OCI-LY1 (cell line): ENCODE measurements at regions not wholly inside any gene's neighbourhood (a gene's known extent, or its start where the extent isn't known, plus 50 kb on each side); places are given as distances from the start of the nearest gene placed in this dataset.

Source experiments
- EZH2 ChIP-seq: fragments of 200-600 bp; sonication (generic), shearing (Covaris generic); IDR thresholded peaks from 2 replicates; pipeline ENCODE4 v1.8.0; 2017; ENCODE audit warnings: borderline replicate concordance, mixed run types, mild to moderate bottlenecking, antibody characterized with exemption, low read length, moderate library complexity, mixed read lengths
- TF ChIP-seq, protein P1 (sequence below): fragments of 200-600 bp; sonication (generic), shearing (Covaris generic); IDR thresholded peaks from 2 replicates; pipeline ENCODE4 v1.5.1; 2017; ENCODE audit warnings: mild to moderate bottlenecking, antibody characterized with exemption, low read length, moderate library complexity, mixed read lengths

GRCh38 chr9:82805027-82805426 lies 257.9 kb downstream of the RASEF start:
- TF ChIP-seq, protein P1, sequence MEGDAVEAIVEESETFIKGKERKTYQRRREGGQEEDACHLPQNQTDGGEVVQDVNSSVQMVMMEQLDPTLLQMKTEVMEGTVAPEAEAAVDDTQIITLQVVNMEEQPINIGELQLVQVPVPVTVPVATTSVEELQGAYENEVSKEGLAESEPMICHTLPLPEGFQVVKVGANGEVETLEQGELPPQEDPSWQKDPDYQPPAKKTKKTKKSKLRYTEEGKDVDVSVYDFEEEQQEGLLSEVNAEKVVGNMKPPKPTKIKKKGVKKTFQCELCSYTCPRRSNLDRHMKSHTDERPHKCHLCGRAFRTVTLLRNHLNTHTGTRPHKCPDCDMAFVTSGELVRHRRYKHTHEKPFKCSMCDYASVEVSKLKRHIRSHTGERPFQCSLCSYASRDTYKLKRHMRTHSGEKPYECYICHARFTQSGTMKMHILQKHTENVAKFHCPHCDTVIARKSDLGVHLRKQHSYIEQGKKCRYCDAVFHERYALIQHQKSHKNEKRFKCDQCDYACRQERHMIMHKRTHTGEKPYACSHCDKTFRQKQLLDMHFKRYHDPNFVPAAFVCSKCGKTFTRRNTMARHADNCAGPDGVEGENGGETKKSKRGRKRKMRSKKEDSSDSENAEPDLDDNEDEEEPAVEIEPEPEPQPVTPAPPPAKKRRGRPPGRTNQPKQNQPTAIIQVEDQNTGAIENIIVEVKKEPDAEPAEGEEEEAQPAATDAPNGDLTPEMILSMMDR = 0 out of 2 replicates have a peak, but pooled peaks have one; percentile 10
- no peak for TF ChIP-seq EZH2
